ENCODE measurements at regions not wholly inside any gene's neighbourhood (a gene's known extent, or its start where the extent isn't known, plus 50 kb on each side); places are given as distances from the start of the nearest gene placed in this dataset.

GRCh38 chr21:19874521-19874920 is 1123.7 kb upstream of the NCAM2 start:
- no peak for DNase-seq

- DNase-seq, result no peak
These were observed 1120.1 kb upstream of the NCAM2 start for GRCh38 chr21:19878133-19878532.

GRCh38 chr21:19899645-19900044 is 1098.6 kb upstream of the NCAM2 start:
- DNase-seq, result no peak

GRCh38 chr21:19900149-19900548 is 1098.1 kb upstream of the NCAM2 start:
- no peak for DNase-seq

- DNase-seq, result no peak
These were observed 1089.8 kb upstream of the NCAM2 start for GRCh38 chr21:19908390-19908789.

- DNase-seq, result no peak
These were observed 1084.2 kb upstream of the NCAM2 start for GRCh38 chr21:19914028-19914427.

- no peak for DNase-seq
These were observed 1077.0 kb upstream of the NCAM2 start for GRCh38 chr21:19921211-19921610.

GRCh38 chr21:19922122-19922521 is 1076.1 kb upstream of the NCAM2 start:
- DNase-seq, result no peak

- no peak for DNase-seq
These were observed 1062.7 kb upstream of the NCAM2 start for GRCh38 chr21:19935467-19935866.

GRCh38 chr21:19937619-19938018 is 1060.6 kb upstream of the NCAM2 start:
- no peak for DNase-seq

GRCh38 chr21:19941626-19942025 is 1056.6 kb upstream of the NCAM2 start:
- DNase-seq, result no peak

GRCh38 chr21:19950347-19950746 is 1047.9 kb upstream of the NCAM2 start:
- no peak for DNase-seq

GRCh38 chr21:19969156-19969555 is 1029.1 kb upstream of the NCAM2 start:
- DNase-seq, result no peak

- DNase-seq, result no peak
These were observed 1016.3 kb upstream of the NCAM2 start for GRCh38 chr21:19981938-19982337.

GRCh38 chr21:19986396-19986795 is 1011.8 kb upstream of the NCAM2 start:
- DNase-seq, result no peak

- no peak for DNase-seq
These were observed 1010.5 kb upstream of the NCAM2 start for GRCh38 chr21:19987671-19988070.

GRCh38 chr21:19992540-19992939 is 1005.7 kb upstream of the NCAM2 start:
- no peak for DNase-seq

GRCh38 chr21:19993268-19993667 is 1004.9 kb upstream of the NCAM2 start:
- no peak for DNase-seq

- no peak for DNase-seq
These were observed 1003.0 kb upstream of the NCAM2 start for GRCh38 chr21:19995253-19995652.

GRCh38 chr21:19998453-19998852 is 999.8 kb upstream of the NCAM2 start:
- DNase-seq, result no peak

- no peak for DNase-seq
These were observed 998.6 kb upstream of the NCAM2 start for GRCh38 chr21:19999369-20000272.

- DNase-seq, result no peak
These were observed 993.8 kb upstream of the NCAM2 start for GRCh38 chr21:20004367-20004766.

- DNase-seq, result no peak
These were observed 987.5 kb upstream of the NCAM2 start for GRCh38 chr21:20010691-20011200.

- no peak for DNase-seq
These were observed 984.4 kb upstream of the NCAM2 start for GRCh38 chr21:20013851-20014250.
